GM23338 (cell line): ENCODE measurements at regions not wholly inside any gene's neighbourhood (a gene's known extent, or its start where the extent isn't known, plus 50 kb on each side); places are given as distances from the start of the nearest gene placed in this dataset.

Source experiments
- CTCF ChIP-seq, 2 experiments: fragments of 200-600 bp in 1 of 2; sonication (generic) in 1 of 2; conservative IDR thresholded peaks; 2 replicates each; pipeline versions ENCODE4 v1.5.1 to v1.6.1; 2016 to 2017; ENCODE audit warnings: antibody characterized with exemption in 2 of 2, low read depth in 2 of 2, mild to moderate bottlenecking in 2 of 2, moderate library complexity in 1 of 2
- EZH2 ChIP-seq: fragments of 200-600 bp; sonication (generic); IDR thresholded peaks from one replicate; pipeline ENCODE4 v1.8.0; 2017; ENCODE audit warnings: antibody characterized with exemption, mild to moderate bottlenecking, low read depth; ENCODE audit not compliant: unreplicated experiment
- EZH2phosphoT487 ChIP-seq: fragments of 200-600 bp; sonication (generic); IDR thresholded peaks from one replicate; pipeline ENCODE4 v1.8.1; 2018; ENCODE audit warnings: antibody characterized with exemption; ENCODE audit not compliant: unreplicated experiment
- STAT1 ChIP-seq: IDR thresholded peaks from one replicate; pipeline ENCODE4 v1.6.1; 2016; ENCODE audit warnings: antibody characterized with exemption; ENCODE audit not compliant: unreplicated experiment

- TF ChIP-seq CTCF (conservative IDR thresholded peaks at IDR 0.05; ENCODE audit: low read depth in 2 of 2) (no peak), STAT1 (no peak), EZH2 (no peak), EZH2phosphoT487 (no peak)
Observed at GRCh38 chr13:93174260-93174659, 52.3 kb upstream of the GPC6 start.
